Skin epidermis (tissue), 12 donors: ENCODE measurements at regions not wholly inside any gene's neighbourhood (a gene's known extent, or its start where the extent isn't known, plus 50 kb on each side); places are given as distances from the start of the nearest gene placed in this dataset.

ENCODE experiments used
- H3K27ac ChIP-seq, 21 experiments: fragments of 200-600 bp; sonication (generic) in 11 of 21; one replicate each; pipeline ENCODE4 v1.5.0; 2020; ENCODE audit warnings: mild to moderate bottlenecking in 3 of 21, inconsistent platforms in 2 of 21, moderate library complexity in 2 of 21
- H3K4me3 ChIP-seq, 7 experiments: fragments of 200-600 bp; sonication (generic) in 2 of 7; one replicate each; pipeline ENCODE4 v1.5.0; 2020; ENCODE audit warnings: inconsistent platforms in 2 of 7, mild to moderate bottlenecking in 2 of 7, moderate library complexity in 1 of 7

GRCh38 chr15:81567924-81568323 lies 193.9 kb upstream of the TMC3 start:
- no peak overlapping the region for H3K27ac ChIP-seq
- no peak overlapping the region for H3K4me3 ChIP-seq

- Histone ChIP-seq H3K27ac (no peak overlapping the region), H3K4me3 (no peak overlapping the region)
These were observed 189.0 kb upstream of the TMC3 start for GRCh38 chr15:81562986-81563385.

DNA sequence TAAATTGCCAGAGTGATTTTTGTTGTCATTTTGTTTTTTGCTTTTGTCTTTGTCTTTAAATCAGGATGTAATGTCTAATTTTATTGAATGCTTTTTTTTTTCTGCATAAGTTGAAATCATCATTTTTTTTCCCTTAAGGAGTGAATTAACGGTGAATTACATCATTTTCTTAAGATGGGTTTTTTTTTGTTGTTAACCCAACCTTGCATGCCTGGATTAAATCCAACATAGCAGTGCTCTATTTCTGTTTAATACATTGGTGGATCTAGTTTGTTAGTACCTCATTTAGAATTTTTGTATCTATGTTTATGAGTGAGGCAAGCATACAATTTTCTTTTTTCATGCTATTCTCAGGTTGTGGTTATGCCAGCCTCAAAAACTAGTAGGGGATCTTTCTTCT lies 186.4 kb upstream of the TMC3 start:
- no peak overlapping the region for H3K27ac ChIP-seq
- H3K4me3 ChIP-seq, result no peak overlapping the region

- Histone ChIP-seq H3K27ac (no peak overlapping the region), H3K4me3 (no peak overlapping the region)
These were observed 184.0 kb upstream of the TMC3 start for GRCh38 chr15:81558056-81558455.

DNA sequence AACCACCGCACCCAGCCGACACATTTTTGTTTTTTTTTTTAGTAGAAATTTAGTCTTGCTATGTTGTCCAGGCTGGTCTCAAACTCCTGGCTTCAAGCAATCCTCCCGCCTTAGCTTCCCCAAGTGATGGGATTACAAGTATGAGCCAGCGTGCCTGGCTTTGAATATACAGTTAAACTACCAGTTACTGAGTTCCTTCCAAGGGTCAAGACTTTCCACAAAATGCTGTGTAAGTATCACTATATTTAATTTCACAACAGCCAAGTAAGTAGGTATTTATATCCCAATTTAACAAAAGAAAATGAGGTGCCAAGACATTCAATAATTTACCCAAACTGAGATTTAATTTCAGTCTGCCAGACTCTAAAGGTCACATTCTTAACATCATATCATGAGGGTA lies 181.3 kb upstream of the TMC3 start:
- H3K4me3 ChIP-seq, result no peak overlapping the region
- no peak overlapping the region for H3K27ac ChIP-seq

DNA sequence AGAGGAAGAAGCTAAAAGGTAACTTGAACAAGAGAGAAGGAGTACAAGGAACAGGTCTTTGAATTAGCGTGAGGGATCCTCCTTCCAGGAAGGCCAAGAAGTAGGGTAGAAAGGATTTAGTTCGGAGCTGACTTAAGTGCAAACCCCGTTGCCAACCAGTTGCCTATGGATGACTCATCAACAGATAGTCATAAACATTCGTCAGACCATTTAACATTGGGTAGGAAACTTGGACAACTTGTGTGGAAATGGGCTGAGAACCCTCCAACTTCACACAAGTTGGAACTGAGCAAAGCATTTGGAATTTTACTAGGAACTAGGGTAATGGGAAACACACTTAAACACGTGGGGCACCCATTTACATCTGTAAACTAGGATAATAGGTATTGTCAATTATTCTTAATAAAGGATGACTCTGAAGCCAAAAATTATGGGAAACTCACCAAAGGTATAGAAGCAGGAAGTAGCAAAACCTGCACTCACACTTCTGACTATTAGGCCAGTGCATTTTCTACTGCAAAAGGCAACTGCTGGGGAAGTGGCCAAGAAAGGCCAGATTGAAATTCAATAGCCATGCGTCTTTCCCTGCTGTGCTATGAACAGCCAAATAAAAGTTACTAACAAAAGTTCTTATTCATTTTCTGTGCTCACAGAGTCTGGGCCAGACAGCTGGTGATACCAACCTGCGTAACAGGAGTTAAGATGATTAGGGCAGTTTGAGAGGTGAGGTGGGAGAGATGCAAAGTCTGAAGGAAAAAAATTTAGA lies 174.5 kb upstream of the TMC3 start:
- no peak overlapping the region for H3K4me3 ChIP-seq

DNA sequence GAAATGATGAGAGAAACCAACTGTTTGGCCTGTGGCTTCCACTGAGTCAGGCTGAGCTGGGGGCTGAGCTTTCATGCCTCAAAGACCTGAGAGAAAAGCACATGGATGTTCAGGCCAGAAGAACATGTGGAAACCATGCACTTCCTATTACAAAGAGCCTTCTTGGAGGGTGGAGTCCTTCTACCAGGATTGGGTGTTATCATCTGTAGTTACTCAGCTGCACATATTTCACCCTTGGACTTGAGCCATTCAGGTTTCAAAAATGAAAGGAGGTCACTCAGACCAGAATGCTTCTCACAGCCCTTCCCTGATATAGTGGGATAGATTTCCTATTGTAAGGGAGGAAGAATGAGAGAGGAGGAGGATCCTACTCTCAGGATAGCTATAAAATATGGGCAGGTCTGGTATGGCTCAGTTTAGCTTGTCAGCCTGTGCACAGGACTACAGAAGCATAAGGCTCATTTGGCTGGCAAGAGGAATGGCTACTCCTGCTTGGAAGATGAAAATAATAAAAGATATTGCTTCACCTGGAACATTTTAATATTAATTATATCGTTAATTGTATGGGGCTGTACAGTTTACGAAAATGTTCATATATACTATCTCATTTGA lies 173.6 kb upstream of the TMC3 start:
- Histone ChIP-seq H3K27ac (no peak overlapping the region), H3K4me3 (no peak overlapping the region)

More for the DNA sequence above, 174.5 kb upstream of the TMC3 start:
- no peak overlapping the region for H3K27ac ChIP-seq

DNA sequence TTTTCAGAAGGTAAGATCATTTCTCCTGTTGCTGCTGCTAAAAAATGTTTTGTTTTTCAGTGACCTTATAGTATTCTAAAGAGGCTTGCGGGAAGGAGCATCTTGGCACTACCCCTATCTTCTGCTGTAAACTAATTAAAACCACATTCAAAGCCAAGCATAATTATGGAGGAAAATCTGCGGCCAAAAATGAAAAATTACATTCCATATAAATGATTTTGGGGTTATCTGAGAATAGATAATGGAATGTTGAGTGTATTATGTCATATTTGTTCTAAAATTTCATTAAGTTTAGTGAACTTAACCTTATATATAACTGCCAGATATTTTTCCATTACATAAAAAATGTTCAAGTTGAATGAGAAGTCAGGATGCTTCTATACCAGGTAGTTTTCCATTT lies 170.4 kb upstream of the TMC3 start:
- no peak overlapping the region for H3K4me3 ChIP-seq

GRCh38 chr15:81540909-81541308 lies 166.9 kb upstream of the TMC3 start:
- no peak overlapping the region for H3K27ac ChIP-seq
- no peak overlapping the region for H3K4me3 ChIP-seq

More for the DNA sequence above, 170.4 kb upstream of the TMC3 start:
- H3K27ac ChIP-seq, result no peak overlapping the region

DNA sequence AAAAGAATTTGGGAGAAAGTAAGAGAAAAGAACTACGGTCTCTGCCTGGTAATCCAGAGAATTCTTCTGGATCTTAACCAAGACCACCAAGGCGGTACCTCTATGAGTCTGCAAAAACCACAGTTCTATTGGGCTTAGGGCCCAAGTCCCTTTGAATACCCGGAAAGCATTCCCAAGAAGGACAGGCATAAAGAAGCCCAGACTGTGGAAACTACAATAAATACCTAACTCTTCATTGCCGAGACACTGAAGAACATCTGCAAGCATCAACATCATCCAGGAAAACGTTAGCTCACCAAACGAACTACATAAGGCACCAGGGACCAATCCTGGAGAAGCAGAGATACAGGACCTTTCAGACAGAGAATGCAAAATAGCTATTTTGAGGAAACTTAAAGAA lies 162.3 kb upstream of the TMC3 start:
- H3K27ac ChIP-seq, result no peak overlapping the region

GRCh38 chr15:81534124-81534523 lies 160.1 kb upstream of the TMC3 start:
- no peak overlapping the region for H3K4me3 ChIP-seq
- H3K27ac ChIP-seq, result no peak overlapping the region

More for the DNA sequence above, 162.3 kb upstream of the TMC3 start:
- H3K4me3 ChIP-seq, result no peak overlapping the region

GRCh38 chr15:81532001-81532400 lies 158.0 kb upstream of the TMC3 start:
- no peak overlapping the region for H3K27ac ChIP-seq
- H3K4me3 ChIP-seq, result no peak overlapping the region

DNA sequence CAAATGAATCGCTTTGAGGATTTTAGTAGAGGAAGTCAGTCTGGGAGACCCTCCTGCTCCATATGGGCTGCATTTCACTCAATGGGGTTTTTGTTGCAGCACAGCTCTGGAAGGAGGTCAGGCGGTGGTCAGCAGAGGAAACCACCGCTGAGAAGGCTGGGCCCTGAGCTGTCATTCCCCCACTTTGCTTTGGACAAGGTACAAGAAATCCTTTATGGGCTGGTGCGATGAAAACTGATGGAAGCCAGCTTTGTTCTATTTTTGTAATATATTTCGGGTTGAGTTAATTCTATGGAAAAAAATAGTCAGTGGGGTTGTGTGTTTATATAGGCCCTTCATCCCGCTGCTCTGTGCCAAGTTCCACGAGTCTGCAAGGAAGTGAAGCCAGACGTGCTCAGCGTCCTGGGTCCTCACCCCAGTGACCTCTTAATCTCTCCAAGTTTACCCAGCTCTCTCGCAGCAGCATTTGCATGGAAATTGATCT lies 157.1 kb upstream of the TMC3 start:
- no peak overlapping the region for H3K4me3 ChIP-seq
- H3K27ac ChIP-seq, result no peak overlapping the region

GRCh38 chr15:81530271-81530691 lies 156.3 kb upstream of the TMC3 start:
- H3K4me3 ChIP-seq, result no peak overlapping the region
- H3K27ac ChIP-seq, result no peak overlapping the region

- Histone ChIP-seq H3K27ac (no peak overlapping the region), H3K4me3 (no peak overlapping the region)
These were observed 155.5 kb upstream of the TMC3 start for GRCh38 chr15:81529481-81529880.

GRCh38 chr15:81526029-81526428 lies 152.0 kb upstream of the TMC3 start:
- no peak overlapping the region for H3K27ac ChIP-seq

DNA sequence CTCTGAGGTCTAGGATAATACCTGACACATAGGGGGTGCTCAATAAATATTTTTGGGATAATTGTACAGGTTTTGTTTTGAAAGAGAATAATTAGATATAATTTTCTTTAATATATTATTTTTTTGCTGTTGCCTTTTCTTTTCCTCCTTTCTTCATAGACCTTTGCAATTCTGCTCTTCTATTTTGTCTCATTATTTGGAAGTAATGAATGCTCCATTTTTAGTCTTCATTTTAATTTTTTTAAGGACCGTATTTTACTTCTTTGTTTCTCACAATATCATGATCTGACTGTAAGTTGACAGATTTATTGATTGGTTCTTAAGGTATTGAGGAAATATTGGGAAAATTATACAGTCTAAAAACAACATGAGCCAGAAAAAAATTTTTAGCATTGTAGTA lies 150.5 kb upstream of the TMC3 start:
- Histone ChIP-seq H3K4me3 (no peak overlapping the region), H3K27ac (no peak overlapping the region)

More at GRCh38 chr15:81526029-81526428, 152.0 kb upstream of the TMC3 start:
- no peak overlapping the region for H3K4me3 ChIP-seq

GRCh38 chr15:81523867-81524266 lies 149.9 kb upstream of the TMC3 start:
- Histone ChIP-seq H3K4me3 (no peak overlapping the region), H3K27ac (no peak overlapping the region)

DNA sequence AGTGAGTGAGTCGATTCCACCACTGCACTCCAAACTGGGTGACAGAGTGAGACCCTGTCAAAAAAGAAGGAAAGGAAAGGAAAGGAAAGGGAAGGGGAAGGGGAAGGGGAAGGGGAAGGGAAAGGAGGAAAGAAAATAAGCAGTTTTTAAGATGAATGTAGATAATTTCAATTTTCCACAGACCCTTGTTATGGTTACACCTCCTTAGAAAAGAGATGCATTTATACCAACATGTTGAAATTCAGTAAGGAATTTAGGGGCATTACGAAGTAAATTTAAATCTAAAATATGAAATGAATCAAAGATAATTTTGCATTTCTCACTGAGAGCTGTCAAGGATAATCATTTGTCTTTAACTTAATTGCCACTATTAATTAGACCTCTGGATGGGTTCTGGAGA lies 146.5 kb upstream of the TMC3 start:
- Histone ChIP-seq H3K4me3 (no peak overlapping the region), H3K27ac (no peak overlapping the region)

GRCh38 chr15:81516461-81516860 lies 142.4 kb upstream of the TMC3 start:
- no peak overlapping the region for H3K27ac ChIP-seq
- H3K4me3 ChIP-seq, result no peak overlapping the region

- Histone ChIP-seq H3K27ac (no peak overlapping the region), H3K4me3 (no peak overlapping the region)
These were observed 142.0 kb upstream of the TMC3 start for GRCh38 chr15:81516012-81516411.
